HG02798 (cell line): ENCODE measurements at regions not wholly inside any gene's neighbourhood (a gene's known extent, or its start where the extent isn't known, plus 50 kb on each side); places are given as distances from the start of the nearest gene placed in this dataset.
"Not testable (repeated sequence)": the region's sequence is repeated elsewhere in the genome, so short reads cannot be mapped to it uniquely, and the experiment has no call there.

Source experiments
- ATAC-seq: cut with Tn5 transposase; IDR thresholded peaks from one replicate; pipeline ENCODE4 v1.9.1; 2021; ENCODE audit warnings: mild to moderate bottlenecking; ENCODE audit not compliant: unreplicated experiment, poor library complexity

GRCh38 chr6:85113934-85114580, 335.8 kb upstream of the NT5E start:
- ATAC-seq, result no peak

GRCh38 chr6:85112540-85112939, 337.3 kb upstream of the NT5E start:
- no peak for ATAC-seq

GRCh38 chr6:85111481-85112011, 338.3 kb upstream of the NT5E start:
- no peak for ATAC-seq

- no peak for ATAC-seq
Observed at GRCh38 chr6:85110943-85111342, 338.9 kb upstream of the NT5E start.

GRCh38 chr6:85107701-85108100, 342.2 kb upstream of the NT5E start:
- ATAC-seq, result no peak

- ATAC-seq, result no peak
Observed at GRCh38 chr6:85096976-85097375, 332.6 kb upstream of the TBX18 start.

GRCh38 chr6:85092226-85092625, 327.8 kb upstream of the TBX18 start:
- no peak for ATAC-seq

- no peak for ATAC-seq
Observed at GRCh38 chr6:85089255-85089654, 324.9 kb upstream of the TBX18 start.

GRCh38 chr6:85085875-85086274, 321.5 kb upstream of the TBX18 start:
- no peak for ATAC-seq

- ATAC-seq, result no peak
Observed at GRCh38 chr6:85081102-85081501, 316.7 kb upstream of the TBX18 start.

GRCh38 chr6:85079761-85080160, 315.4 kb upstream of the TBX18 start:
- ATAC-seq, result no peak

GRCh38 chr6:85078058-85078457, 313.7 kb upstream of the TBX18 start:
- ATAC-seq, result no peak

GRCh38 chr6:85077098-85077497, 312.7 kb upstream of the TBX18 start:
- ATAC-seq, result no peak

GRCh38 chr6:85071845-85072244, 307.4 kb upstream of the TBX18 start:
- ATAC-seq, result not testable (repeated sequence)

- ATAC-seq, result no peak
Observed at GRCh38 chr6:85069577-85069976, 305.2 kb upstream of the TBX18 start.

- ATAC-seq, result no peak
Observed at GRCh38 chr6:85068221-85068620, 303.8 kb upstream of the TBX18 start.

- no peak for ATAC-seq
Observed at GRCh38 chr6:85066266-85066665, 301.9 kb upstream of the TBX18 start.

GRCh38 chr6:85065831-85066230, 301.4 kb upstream of the TBX18 start:
- no peak for ATAC-seq

GRCh38 chr6:85063611-85064010, 299.2 kb upstream of the TBX18 start:
- ATAC-seq, result no peak

- no peak for ATAC-seq
Observed at GRCh38 chr6:85062884-85063283, 298.5 kb upstream of the TBX18 start.

GRCh38 chr6:85058806-85059205, 294.4 kb upstream of the TBX18 start:
- ATAC-seq, result no peak

- ATAC-seq, result no peak
Observed at GRCh38 chr6:85050149-85050548, 285.8 kb upstream of the TBX18 start.
